Fibroblast of lung (primary cell): ENCODE measurements at regions not wholly inside any gene's neighbourhood (a gene's known extent, or its start where the extent isn't known, plus 50 kb on each side); places are given as distances from the start of the nearest gene placed in this dataset.

Experiments used
- CTCF ChIP-seq, 2 donors: IDR thresholded peaks in 1 of 2; conservative IDR thresholded peaks in 1 of 2; 1 replicate in 1 of 2; 2 replicates in 1 of 2; pipeline ENCODE4 v1.5.1; 2011 to 2012; ENCODE audit warnings: low read length in 2 of 2, control low read depth in 1 of 2, inconsistent platforms in 1 of 2, low read depth in 1 of 2, mild to moderate bottlenecking in 1 of 2
- EZH2 ChIP-seq: IDR thresholded peaks from 2 replicates; pipeline ENCODE4 v1.5.1; 2012; ENCODE audit warnings: low read length, control low read depth, mild to moderate bottlenecking; ENCODE audit errors: missing control alignments

- TF ChIP-seq CTCF (conservative IDR thresholded peaks at IDR 0.05 in 1 of 2, IDR thresholded peaks at IDR 0.05 in 1 of 2; ENCODE audit: low read depth in 1 of 2, low read length in 2 of 2) (no peak), EZH2 (no peak)
Measured at GRCh38 chr22:48982321-48982905, 845.3 kb downstream of the BRD1 start.
